Retina (tissue), 1 donor: ENCODE measurements at regions not wholly inside any gene's neighbourhood (a gene's known extent, or its start where the extent isn't known, plus 50 kb on each side); places are given as distances from the start of the nearest gene placed in this dataset.
A peak's percentile ranks its signal among the peaks of the same experiment; 100 is the strongest.

Experiments used
- DNase-seq: peaks from one replicate; pipeline ENCODE4 v3.0.0-alpha.2; 2016

GRCh38 chr13:40379196-40379595 is 287.2 kb downstream of the FOXO1 start:
- no peak for DNase-seq

- DNase-seq = peak; percentile 54
Observed at GRCh38 chr13:40379794-40380578, 286.5 kb downstream of the FOXO1 start.

DNA sequence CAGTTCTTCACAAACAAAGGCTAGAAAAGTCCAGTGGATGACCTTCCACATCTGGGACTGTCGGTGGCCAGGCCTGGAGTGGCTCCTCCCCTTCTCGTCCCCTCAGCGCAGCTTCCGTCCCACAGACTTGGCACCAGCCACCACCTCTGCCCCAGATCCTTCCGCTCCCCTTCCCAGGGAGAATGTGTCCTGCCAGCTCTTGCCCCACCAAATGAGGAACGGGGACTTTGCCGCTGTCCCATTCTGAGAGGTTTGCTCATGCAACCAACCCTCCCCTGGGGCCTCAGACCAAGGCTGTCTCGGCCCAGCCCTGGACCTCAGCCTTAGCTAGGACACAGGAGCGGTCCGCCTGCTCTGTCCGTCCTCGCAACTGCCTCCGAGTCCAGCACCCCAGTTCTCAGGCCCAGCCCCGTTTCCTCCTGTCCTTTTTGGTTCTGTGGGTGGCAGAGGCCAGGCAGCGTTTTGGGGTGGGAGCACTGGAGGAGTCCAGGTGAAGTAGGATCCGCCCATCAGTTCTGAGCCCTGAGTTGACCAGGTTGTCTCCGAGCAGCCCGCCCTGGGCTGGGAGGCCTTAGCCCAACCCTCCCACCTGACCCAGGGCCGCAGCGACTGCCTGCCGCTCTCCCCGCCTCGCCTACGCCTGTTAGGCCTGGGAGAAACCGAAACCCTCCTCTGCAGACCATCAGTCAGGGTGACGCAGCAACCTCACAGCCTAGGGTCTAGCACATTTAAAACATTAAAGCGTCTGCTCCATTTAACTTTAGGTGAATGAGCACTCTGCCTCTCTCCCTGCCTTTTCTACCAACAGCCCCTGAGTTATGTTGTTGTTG is 284.3 kb downstream of the FOXO1 start:
- no peak for DNase-seq

DNA sequence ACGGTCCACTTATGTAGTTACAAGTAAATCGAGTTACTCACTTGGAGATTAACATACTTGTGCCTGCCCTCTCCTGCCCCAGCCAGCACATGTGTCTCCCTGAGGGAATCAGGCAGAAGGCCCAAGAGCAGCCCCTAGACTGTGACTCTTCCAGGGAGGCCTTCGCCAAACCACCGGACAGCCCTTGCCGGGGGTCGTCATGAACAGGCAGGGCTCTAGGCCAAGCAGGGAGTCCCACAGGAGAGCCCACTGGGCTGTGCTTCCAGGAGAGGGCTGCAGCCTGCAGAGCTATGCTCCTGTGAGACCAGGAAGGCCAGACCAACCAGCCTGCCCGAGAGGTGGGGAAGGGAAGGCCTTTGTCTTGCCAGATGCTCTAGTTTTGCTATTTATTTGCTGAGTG is 283.3 kb downstream of the FOXO1 start:
- no peak for DNase-seq

DNA sequence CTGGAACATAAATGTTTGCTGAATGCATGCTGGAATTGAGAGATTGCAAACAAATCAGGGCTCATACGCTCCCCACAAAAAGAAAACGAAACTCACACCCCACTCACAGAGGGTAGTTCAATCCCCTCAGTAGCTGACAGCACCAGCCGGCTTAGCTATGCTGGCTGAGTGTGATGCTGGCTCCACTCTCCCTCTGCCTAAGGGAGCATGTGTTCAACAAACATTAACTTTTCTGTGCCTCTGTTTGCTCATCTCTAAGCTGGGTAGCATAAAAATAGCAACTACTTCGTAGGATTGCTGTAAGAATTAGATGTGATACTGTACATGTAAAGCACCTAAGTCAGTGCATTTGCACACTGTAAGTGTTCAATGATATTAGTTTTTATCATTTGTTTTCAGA is 282.6 kb downstream of the FOXO1 start:
- no peak for DNase-seq

GRCh38 chr13:40384976-40385857 is 281.2 kb downstream of the FOXO1 start:
- no peak for DNase-seq

DNA sequence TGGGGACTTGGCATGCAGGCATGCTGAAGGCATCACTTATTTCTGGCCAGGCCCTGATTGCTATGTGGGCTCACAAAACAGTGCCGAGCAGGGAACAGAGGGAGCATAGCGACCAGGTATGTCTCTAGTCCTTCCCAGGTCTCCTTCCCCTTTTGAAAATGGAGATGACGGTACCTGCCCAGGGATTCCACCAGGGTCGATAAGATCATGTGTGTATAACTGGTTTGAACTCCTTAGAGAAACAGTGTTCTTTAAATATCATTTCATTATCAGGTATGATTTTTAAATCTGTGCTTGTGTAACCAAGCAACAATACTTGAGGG is 280.6 kb downstream of the FOXO1 start:
- DNase-seq = no peak

GRCh38 chr13:40386586-40386985 is 279.9 kb downstream of the FOXO1 start:
- no peak for DNase-seq

DNA sequence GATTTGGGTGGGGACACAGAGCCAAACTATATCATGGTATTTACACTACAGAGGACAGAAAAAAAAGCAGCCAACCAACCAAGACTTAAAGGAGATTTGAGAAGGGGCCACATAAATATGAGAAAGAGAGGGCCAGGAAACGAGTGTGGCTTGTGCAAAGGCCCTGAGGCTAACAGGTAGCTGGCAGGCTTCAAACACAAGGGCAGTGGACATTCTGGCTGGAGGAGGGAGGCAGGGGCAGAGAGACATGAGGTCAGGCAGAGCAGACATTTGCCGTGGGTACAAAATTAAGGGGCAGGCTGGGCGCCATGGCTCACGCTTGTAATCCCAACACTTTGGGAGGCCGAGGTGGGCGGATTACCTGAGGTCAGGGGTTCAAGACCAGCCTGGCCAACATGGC is 278.7 kb downstream of the FOXO1 start:
- DNase-seq = no peak

- DNase-seq = no peak
Observed at GRCh38 chr13:40388617-40389016, 277.8 kb downstream of the FOXO1 start.

GRCh38 chr13:40389081-40389641 is 277.3 kb downstream of the FOXO1 start:
- DNase-seq = peak; percentile 45

DNA sequence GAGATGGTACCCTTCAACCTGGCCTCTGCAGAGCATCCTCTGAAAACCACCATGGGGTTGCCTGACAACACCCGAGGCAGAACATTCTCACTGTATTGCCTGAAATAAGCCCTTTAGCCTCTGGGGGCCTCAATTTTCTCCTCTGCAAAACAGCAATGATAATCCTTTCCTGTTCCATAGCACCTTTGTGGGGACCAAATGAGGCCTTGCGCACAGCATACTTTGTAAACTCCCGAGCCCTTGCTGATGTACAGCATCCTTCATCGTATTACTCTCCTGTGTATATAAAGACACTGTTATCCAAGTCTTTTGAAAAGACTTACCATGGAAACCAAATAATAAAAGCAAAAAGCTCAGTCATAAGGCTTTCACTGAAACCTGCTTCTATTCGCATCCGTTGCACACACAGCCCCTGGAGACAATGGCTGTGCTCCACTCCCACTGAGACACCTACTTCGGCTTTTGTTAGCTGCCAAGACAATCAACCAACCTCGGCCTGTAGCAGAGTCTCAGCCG is 276.0 kb downstream of the FOXO1 start:
- DNase-seq = peak; percentile 58

DNA sequence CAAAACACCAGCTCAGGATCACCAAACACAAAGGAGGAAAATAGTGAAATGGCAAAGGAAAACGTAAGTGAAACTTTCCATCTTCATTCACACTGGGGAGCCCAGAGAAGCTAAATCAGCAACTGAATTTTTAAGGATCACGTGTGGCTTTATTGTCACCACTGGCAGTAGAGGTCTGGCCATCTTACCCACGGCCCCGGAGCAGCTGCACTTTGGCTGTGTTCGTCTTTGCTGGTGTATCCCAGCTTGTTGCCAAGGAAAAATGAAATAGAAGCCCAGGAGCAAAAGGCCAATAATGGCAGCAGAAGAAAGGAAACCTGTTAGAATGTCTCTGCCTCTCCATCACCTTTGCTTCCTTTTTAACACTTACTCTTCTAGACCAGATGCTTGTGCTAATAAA is 274.7 kb downstream of the FOXO1 start:
- DNase-seq = no peak

DNA sequence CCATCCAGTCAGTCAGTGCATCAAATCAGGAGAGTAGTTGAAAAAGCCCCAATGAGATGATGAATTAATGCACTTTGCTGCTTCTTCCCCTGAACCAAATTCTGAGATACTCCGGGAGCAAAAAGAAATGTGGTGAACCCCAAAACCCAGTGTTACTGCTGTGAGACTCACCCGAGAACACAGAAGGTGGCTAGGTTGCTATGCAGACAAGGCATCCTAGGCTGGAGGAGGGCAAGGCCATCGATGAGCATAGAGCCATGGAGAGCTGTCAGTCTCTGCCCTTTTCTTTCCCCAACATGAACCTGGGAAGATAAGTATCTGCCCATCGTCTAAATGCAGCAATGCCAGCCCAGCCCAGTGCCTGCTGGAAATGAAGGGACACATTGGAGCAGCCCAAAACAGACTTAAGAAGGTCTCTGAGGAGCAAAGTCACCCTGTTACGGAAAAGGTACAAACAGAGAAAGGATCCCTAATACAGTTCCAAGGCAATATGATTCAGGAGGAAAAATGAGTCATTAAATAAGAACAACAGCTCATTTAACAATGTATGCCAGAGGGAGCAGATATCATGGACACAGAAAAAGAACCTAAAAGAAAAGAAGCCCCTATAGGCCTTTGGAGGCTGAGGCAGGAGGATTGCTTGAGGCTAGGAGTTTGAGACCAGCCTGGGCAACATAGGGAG is 272.0 kb downstream of the FOXO1 start:
- DNase-seq = no peak

GRCh38 chr13:40398065-40398464 is 268.4 kb downstream of the FOXO1 start:
- DNase-seq = no peak

DNA sequence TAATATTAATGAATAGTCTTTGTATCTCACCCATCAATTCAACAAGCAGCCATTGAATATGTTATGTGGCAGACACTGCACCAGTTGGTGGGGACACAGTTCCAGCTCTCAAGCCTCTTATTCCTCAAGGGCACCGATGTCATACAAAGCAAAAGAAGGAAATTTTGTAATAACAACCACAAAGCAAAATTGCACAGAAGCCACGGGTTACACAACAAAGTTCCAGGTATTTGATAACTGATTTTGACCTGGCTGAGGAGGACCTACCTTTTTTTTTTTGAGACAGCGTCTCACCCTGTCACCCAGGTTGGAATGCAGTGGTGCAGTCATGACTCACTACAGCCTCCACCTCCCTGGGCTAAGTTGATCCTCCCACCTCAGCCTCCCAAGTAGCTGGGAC is 266.7 kb downstream of the FOXO1 start:
- no peak for DNase-seq

- DNase-seq = no peak
Observed at GRCh38 chr13:40401911-40402776, 264.3 kb downstream of the FOXO1 start.

GRCh38 chr13:40402931-40403431 is 263.5 kb downstream of the FOXO1 start:
- DNase-seq = no peak

GRCh38 chr13:40403509-40404241 is 262.8 kb downstream of the FOXO1 start:
- no peak for DNase-seq

DNA sequence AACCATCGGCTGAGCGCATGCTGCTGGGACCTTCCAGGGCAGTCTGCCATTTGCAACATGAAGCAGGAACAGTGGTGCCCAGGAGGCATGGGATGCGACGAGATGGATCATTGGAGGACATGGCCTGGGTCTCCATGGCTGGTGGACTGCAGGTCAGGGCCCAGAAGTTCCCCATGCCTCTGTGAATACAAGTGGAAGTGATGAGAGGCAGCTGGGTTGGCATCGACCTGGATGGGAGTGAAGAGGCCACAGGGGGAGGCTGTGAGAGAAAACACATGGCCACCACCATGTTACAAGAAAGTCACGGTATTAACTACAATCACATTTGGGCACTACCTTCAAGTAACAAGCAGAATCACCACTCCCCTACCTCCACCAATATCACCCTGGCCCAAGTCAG is 262.0 kb downstream of the FOXO1 start:
- DNase-seq = no peak
